Calu3 (cell line): ENCODE measurements at regions not wholly inside any gene's neighbourhood (a gene's known extent, or its start where the extent isn't known, plus 50 kb on each side); places are given as distances from the start of the nearest gene placed in this dataset.

ENCODE experiments used
- BruUV-seq: library from RNA; stranded (reverse); fragments of 400-500 nt; replicated peaks from 2 replicates; lab custom pipeline; 2021; lab: Mats Ljungman, UMichigan
- CTCF ChIA-PET: fragments of 300-600 bp; sonication (Branson Sonifier 250); formaldehyde crosslinking; loops from one replicate; lab custom pipeline; 2022; ENCODE audit warnings: antibody characterized with exemption; lab: Charles Lee
- DNase-seq: peaks from one replicate; pipeline ENCODE4 v3.0.0; 2022
- H3K27ac Mint-ChIP-seq: one replicate; pipeline ENCODE4 v1.8.0; 2022; ENCODE audit warnings: mixed read lengths; ENCODE audit not compliant: unreplicated experiment
- H3K27me3 Mint-ChIP-seq: one replicate; pipeline ENCODE4 v1.8.0; 2022; ENCODE audit warnings: mixed read lengths; ENCODE audit not compliant: unreplicated experiment
- H3K36me3 Mint-ChIP-seq: one replicate; pipeline ENCODE4 v1.8.0; 2022; ENCODE audit warnings: mild to moderate bottlenecking, moderate library complexity, mixed read lengths; ENCODE audit not compliant: insufficient read depth, unreplicated experiment
- H3K4me1 Mint-ChIP-seq: one replicate; pipeline ENCODE4 v1.8.0; 2022; ENCODE audit warnings: mild to moderate bottlenecking, low read depth, mixed read lengths; ENCODE audit not compliant: unreplicated experiment
- H3K4me3 Mint-ChIP-seq: one replicate; pipeline ENCODE4 v1.8.0; 2022; ENCODE audit warnings: mild to moderate bottlenecking, low read depth, moderate library complexity, mixed read lengths; ENCODE audit not compliant: unreplicated experiment
- H3K9me3 Mint-ChIP-seq: one replicate; pipeline ENCODE4 v1.8.0; 2022; ENCODE audit warnings: low read depth, mixed read lengths; ENCODE audit not compliant: unreplicated experiment
- intact Hi-C: fragments of 100-400 bp; cut with micrococcal nuclease; formaldehyde crosslinking; loops from one replicate; pipeline ENCODE4 v1.10.0; 2022; ENCODE audit not compliant: unreplicated experiment
- TF ChIP-seq, protein P1 (sequence below): fragments of 200-600 bp; IDR thresholded peaks from one replicate; pipeline ENCODE4 v1.8.0; 2022; ENCODE audit warnings: antibody characterized with exemption; ENCODE audit not compliant: unreplicated experiment

GRCh38 chr18:29307231-29307630 is 1130.3 kb upstream of the CDH2 start:
- TF ChIP-seq, protein P1, sequence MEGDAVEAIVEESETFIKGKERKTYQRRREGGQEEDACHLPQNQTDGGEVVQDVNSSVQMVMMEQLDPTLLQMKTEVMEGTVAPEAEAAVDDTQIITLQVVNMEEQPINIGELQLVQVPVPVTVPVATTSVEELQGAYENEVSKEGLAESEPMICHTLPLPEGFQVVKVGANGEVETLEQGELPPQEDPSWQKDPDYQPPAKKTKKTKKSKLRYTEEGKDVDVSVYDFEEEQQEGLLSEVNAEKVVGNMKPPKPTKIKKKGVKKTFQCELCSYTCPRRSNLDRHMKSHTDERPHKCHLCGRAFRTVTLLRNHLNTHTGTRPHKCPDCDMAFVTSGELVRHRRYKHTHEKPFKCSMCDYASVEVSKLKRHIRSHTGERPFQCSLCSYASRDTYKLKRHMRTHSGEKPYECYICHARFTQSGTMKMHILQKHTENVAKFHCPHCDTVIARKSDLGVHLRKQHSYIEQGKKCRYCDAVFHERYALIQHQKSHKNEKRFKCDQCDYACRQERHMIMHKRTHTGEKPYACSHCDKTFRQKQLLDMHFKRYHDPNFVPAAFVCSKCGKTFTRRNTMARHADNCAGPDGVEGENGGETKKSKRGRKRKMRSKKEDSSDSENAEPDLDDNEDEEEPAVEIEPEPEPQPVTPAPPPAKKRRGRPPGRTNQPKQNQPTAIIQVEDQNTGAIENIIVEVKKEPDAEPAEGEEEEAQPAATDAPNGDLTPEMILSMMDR: no peak
- no peak for DNase-seq
- no peaks in the 10 kb centered on the region for H3K9me3 Mint-ChIP-seq
- H3K27me3 Mint-ChIP-seq: no peaks in the 10 kb centered on the region
- no peaks in the 10 kb centered on the region for H3K36me3 Mint-ChIP-seq
- CTCF ChIA-PET: no interaction called here
- H3K4me3 Mint-ChIP-seq: no peak overlapping the region
- intact Hi-C loops: no loop called here
- BruUV-seq: no TSS peak
- H3K4me1 Mint-ChIP-seq: no peaks in the 10 kb centered on the region
- no peak overlapping the region for H3K27ac Mint-ChIP-seq

DNA sequence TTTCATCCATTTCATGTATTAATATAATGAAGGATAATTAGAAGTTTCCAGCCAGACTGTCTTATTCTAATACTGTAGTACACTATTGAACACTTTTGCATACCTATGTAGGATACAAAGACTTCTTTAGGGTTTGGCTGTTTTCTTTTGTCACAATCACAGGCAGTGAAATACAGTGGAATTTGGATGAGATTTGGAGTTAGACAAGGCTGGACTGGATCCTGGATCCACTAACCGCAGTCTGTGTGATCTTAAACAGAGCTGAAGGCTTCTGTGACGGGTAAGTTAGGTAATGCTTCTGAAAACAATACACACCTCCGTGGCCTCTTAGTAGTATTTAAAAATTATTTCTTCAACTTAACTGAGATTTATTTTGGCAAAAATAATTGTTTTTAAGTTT is 1128.6 kb upstream of the CDH2 start:
- CTCF ChIA-PET: no interaction called here
- no peak overlapping the region for H3K27ac Mint-ChIP-seq
- TF ChIP-seq, protein P1: no peak
- H3K4me3 Mint-ChIP-seq: no peak overlapping the region
- no peaks in the 10 kb centered on the region for H3K9me3 Mint-ChIP-seq
- no peaks in the 10 kb centered on the region for H3K4me1 Mint-ChIP-seq
- BruUV-seq: no TSS peak
- intact Hi-C loops: no loop called here
- H3K27me3 Mint-ChIP-seq: no peaks in the 10 kb centered on the region
- no peak for DNase-seq
- H3K36me3 Mint-ChIP-seq: no peaks in the 10 kb centered on the region

DNA sequence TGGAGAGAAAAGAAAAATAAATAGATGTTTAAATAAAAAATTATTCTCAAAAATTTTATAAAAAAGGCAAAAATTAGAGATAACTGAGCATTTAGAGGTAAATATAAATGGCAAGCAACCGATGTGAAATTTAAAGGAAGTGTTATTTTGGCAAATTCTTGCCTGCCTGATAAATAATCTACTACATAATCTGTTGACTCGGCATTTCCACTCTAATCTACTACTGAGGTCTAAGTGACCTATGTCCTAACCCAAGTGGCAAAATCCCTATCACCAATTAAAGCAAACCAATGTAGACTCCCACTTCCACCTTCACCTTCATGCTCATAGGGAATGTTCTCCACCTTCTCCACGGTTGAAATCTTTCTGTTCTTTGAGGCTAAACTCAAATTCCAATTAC is 1124.1 kb upstream of the CDH2 start:
- no peaks in the 10 kb centered on the region for H3K4me1 Mint-ChIP-seq
- H3K4me3 Mint-ChIP-seq: no peak overlapping the region
- CTCF ChIA-PET: no interaction called here
- TF ChIP-seq, protein P1: no peak
- H3K27me3 Mint-ChIP-seq: no peaks in the 10 kb centered on the region
- no peak overlapping the region for H3K27ac Mint-ChIP-seq
- intact Hi-C loops: no loop called here
- no TSS peak for BruUV-seq
- no peak for DNase-seq
- H3K9me3 Mint-ChIP-seq: no peaks in the 10 kb centered on the region
- no peaks in the 10 kb centered on the region for H3K36me3 Mint-ChIP-seq

DNA sequence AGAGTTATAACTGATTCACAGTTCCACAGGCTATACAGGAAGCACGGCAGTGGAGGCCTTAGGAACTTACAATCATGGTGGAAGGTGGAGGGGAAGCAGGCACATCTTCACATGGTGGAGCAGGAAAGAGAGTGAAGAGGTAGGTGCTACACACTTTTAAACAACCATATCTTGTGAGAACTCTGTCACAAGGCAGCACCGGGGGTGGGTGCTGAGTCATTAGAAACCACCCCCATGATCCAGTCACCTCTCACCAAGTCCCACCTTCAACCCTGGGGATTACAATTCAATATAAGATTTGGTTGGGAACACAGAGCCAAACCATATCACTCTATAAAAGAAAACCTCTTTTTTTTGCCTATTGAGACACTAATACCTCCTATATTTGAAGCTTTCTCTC is 1108.5 kb upstream of the CDH2 start:
- no peak overlapping the region for H3K4me3 Mint-ChIP-seq
- no TSS peak for BruUV-seq
- H3K9me3 Mint-ChIP-seq: peaks cover 2% of the 10 kb centered on the region
- no peaks in the 10 kb centered on the region for H3K36me3 Mint-ChIP-seq
- CTCF ChIA-PET: no interaction called here
- intact Hi-C loops: no loop called here
- no peaks in the 10 kb centered on the region for H3K27me3 Mint-ChIP-seq
- H3K27ac Mint-ChIP-seq: no peak overlapping the region
- no peaks in the 10 kb centered on the region for H3K4me1 Mint-ChIP-seq
- DNase-seq: no peak
- TF ChIP-seq, protein P1: no peak
